Esophagus squamous epithelium (tissue), 4 donors: ENCODE measurements at regions not wholly inside any gene's neighbourhood (a gene's known extent, or its start where the extent isn't known, plus 50 kb on each side); places are given as distances from the start of the nearest gene placed in this dataset.

Experiments used
- CTCF ChIP-seq, 6 experiments: fragments of 450-650 bp in 4 of 6; fragments of 200-600 bp in 2 of 6; sonication (generic) in 2 of 6; IDR thresholded peaks; one replicate each; pipeline ENCODE4 v1.5.1; 2016 to 2019; ENCODE audit warnings: antibody characterized with exemption in 6 of 6, mild to moderate bottlenecking in 4 of 6, moderate library complexity in 4 of 6
- POLR2A ChIP-seq, 4 donors: fragments of 450-650 bp; IDR thresholded peaks; one replicate each; pipeline ENCODE4 v1.6.1; 2017; ENCODE audit warnings: antibody characterized with exemption in 4 of 4, mild to moderate bottlenecking in 4 of 4, moderate library complexity in 3 of 4

- TF ChIP-seq CTCF (IDR thresholded peaks at IDR 0.05) (no peak), POLR2A (IDR thresholded peaks at IDR 0.05) (no peak)
Observed at GRCh38 chr5:156087577-156088110, 239.3 kb upstream of the SGCD start.
